SIG-M5 treated with dmso at 0.1 percent for 504 hours (cell line): ENCODE measurements at regions not wholly inside any gene's neighbourhood (a gene's known extent, or its start where the extent isn't known, plus 50 kb on each side); places are given as distances from the start of the nearest gene placed in this dataset.

ENCODE experiments used
- DNase-seq: peaks from one replicate; lab custom pipeline; 2025; ENCODE audit not compliant: unreplicated experiment; lab: John Stamatoyannopoulos, UW

GRCh38 chr1:29708381-29708780 lies 472.1 kb downstream of the PTPRU start:
- DNase-seq, result no peak

DNA sequence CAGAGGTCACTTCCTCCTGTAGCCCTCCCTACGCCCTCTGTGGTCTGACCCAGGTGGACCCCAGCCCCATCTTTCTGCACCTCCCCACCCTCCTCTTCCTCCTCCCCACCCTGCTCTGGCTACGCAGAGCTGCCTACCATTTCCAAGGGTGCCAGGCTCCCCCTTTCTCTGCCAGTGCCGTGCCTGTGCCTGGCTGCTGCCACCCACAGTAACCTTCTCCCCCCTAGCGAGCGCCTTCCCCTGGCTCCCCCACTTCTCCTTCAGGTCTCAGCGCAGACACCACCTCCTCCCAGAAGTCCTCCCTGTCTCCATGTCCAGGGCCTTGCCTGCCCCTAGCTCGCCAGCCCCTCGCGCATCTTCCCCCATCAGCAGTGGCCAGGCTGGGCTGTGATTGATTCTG lies 471.5 kb downstream of the PTPRU start:
- no peak for DNase-seq

DNA sequence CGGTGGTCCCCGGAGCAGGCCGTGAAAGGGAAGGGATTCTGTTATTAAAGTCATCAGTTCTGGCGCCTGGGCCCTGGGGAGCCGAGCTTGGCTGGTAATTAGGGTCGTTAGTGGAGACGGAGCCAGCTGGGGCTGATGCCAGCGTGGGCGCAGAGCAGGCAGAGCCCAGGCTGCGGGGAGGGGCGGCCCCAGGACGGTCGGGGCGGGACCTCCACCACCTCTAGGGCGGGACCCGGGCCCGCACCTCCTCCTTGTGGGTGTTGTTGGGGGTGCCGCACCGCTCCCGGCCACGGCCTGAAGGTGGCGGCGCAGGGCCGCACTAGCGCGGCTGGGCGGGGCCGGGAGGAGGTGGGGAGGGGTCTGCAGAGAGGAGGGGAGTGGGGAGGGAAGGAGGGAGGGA lies 470.6 kb downstream of the PTPRU start:
- DNase-seq, result no peak

DNA sequence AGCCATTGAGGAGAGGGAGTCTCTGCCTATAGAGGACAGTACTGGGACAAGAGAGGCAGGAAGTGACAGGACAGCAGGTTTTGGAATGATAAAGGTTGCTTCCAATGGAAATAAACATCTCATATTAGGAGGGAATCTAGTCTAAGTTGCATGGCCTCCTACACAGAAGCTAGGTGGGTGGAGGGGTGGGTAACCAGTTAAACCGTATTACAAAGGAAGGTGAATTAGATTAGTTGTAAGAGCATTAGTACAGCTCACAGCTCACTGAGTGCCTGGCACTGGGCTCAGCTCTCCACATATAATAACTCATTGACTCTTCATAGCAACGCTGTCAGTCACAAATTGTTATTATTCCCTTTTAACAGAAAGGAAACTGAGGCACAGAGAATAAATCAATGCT lies 468.1 kb downstream of the PTPRU start:
- no peak for DNase-seq

DNA sequence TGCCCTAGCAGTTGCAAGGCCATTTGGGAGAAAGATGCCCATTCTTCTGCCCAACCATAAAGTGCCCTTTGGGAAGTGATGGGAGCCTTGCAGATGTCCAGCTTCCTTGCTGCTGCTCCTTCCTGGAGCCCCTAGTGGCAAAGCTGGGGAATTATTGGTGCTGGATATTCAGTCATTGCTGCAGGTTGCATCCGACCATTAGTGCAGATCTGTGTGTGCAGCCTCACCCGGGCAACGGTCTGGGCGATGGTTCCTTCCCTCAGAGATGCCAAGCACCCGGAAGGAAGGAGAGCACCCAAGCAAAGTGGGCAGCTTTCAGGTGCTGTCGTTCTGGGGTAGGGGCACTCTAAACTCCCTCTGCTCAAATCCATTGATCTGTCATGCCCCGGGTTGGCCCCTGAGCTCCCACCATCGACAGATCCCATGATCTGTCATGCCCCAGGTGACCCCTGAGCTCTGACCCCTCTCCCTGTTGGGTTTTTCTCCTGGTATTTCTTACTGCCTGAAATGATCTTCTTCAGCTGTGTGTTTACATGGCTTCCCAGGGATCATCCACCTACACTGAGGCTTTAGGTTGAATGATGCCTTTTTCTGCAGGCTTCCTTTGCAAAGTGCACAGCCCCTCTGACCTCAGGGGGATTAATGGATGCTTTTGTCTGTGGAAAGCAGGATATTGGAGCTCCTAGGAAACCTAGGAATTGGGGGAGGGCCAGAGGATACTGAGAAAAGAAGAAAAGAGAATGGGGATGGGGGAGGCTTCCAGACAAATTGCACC lies 467.5 kb downstream of the PTPRU start:
- DNase-seq, result peak; percentile 7

GRCh38 chr1:29700491-29700890 lies 464.2 kb downstream of the PTPRU start:
- no peak for DNase-seq

- no peak for DNase-seq
Measured at GRCh38 chr1:29698626-29699025, 462.3 kb downstream of the PTPRU start.

DNA sequence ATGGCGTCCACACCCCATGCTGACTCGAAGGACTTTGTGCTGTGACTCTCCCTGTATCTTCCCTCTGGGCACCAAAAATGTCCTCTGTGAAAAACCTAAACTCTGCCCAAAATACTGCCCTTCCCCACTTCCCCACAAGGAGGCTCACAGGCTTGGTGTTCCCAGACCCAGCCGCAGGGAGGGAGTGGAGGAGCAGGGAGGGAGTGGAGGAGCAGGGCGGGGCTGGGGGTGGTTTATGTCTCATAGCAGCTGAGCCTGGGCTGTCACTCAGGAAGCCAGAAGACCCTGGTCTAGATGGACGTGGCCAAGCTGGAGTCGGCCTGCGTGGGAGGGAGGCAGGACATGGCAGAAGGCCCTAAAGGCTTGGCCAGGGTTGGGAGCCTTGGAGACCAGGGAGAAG lies 461.7 kb downstream of the PTPRU start:
- peak; percentile 11 for DNase-seq

GRCh38 chr1:29697391-29697780 lies 461.1 kb downstream of the PTPRU start:
- no peak for DNase-seq

DNA sequence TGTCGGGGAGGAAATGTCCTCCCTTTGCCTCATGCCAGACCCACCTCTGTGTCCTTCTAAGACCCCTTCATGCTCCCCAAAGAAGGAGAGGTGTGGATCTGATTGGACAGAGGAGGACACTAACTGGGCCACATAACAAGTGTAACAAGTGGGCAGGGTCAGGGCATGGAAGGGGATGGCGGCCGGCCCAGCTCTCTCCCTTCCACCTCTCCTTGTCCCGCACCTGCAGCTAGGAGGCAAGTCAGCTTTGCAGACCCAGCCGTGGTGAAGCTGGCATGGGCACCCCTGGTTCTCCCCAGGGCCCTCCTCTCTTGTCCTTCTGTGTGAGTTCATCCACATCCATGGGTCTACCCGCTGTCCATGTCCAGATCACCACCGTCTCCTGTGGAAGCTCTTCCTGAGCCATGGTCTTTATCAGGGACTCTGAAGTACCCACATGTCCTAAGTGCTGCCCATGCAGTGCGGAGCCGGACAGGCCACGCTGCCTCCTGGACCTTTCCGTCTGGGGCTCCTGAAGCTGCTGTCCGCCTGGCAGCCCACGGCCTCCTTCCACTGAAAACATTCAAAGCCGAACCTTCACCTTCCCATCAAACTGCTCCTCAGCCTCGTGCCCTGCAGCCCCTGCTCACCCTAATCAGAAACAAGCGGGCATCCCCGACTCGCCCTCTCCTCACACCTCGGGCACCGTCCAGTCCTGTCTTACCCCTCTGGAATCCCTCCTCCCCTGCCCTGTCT lies 460.5 kb downstream of the PTPRU start:
- no peak for DNase-seq

GRCh38 chr1:29695803-29696202 lies 459.5 kb downstream of the PTPRU start:
- no peak for DNase-seq

- DNase-seq, result no peak
Measured at GRCh38 chr1:29695036-29695435, 458.7 kb downstream of the PTPRU start.

- no peak for DNase-seq
Measured at GRCh38 chr1:29691499-29691898, 455.2 kb downstream of the PTPRU start.

DNA sequence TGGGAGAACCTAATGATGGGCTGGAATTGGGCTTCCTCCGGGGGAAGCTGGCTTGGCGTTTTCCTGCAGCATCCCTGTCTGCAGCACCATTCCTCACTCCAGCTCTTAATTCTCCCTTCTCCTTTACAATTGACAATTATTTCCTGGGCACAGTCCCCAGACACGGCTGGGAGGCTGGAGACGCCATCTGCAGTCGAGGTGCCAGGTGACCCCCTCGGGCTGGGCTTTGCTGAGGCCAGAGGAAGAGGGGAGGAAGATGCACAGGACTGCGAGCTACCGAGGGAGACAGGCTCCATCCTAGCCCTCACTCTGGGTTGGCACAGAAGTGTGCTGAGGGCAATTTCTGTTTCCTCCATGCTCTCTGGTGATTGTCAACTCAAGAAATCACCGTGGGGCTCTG lies 453.8 kb downstream of the PTPRU start:
- no peak for DNase-seq

- DNase-seq, result no peak
Measured at GRCh38 chr1:29689372-29690030, 453.2 kb downstream of the PTPRU start.

DNA sequence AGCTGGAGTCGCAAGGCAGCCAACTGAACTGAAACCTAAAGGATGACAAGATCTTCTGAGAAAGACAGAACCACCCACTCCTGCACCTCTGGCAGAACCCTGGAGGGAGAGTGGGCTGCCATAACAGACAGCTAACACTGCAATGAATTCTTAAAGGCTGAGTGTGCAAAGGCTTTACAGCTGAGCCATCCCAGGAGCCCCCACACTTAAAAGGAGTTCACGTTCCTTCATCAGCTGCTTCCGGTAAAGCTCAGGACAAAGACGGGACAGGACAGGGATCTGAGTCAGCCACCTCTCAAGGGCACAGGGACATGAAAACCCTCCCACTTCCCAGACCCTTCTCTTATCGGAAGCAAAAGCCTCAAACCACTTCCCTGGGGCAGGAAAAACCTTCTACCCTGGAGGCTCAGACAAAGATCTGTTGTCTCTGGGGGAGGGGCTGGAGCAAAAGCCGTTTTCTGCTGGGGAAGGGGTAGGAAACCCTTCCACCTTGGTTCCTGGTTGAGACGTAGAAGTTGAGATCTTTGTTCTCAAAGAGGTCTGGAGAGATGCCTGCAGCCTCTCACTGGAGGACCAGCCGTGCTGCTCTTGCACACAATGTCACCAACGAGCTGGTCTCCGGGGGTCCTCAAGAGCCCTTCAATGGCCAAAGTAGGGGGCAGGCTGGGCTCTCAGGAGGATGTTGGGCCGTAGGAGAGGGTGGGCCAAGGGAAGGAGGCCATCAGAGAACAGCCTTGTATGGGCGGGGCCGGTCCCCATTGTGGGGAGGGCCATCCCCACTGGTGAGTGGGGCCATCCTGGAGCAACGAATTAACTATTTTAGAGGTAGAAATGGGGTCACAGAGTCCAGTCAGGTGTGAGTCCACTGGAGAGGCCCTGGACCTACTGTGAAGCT lies 452.4 kb downstream of the PTPRU start:
- no peak for DNase-seq

DNA sequence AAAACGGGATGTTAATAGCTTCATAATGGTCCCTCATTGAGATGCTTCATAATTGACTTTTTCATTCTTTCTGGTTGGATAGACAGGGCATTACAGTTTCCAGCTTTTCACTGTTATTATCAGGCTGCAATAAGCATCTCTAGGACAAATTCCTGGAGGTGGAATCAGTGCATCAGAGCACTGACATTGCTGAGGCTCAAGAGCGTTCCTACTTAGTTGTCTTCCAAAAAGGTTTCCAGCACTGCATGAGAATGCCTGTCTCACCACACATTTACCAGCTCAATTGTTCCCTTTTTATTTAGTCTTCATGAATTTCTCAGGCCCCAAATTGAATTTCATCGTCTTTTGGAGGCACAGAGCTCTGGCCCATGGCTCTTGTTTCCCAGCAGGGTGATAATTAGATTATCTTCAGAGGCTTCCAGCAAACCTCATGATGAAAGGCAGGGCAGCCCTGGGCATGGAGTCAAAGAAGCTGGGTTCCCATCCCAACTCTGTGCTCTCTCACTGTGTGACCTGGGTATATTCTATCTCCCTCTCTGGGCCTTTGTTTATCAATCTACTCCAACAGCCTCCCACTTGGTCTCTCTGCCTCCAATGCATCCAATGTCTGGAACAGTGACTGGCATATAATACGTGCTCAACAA lies 451.4 kb downstream of the PTPRU start:
- no peak for DNase-seq

DNA sequence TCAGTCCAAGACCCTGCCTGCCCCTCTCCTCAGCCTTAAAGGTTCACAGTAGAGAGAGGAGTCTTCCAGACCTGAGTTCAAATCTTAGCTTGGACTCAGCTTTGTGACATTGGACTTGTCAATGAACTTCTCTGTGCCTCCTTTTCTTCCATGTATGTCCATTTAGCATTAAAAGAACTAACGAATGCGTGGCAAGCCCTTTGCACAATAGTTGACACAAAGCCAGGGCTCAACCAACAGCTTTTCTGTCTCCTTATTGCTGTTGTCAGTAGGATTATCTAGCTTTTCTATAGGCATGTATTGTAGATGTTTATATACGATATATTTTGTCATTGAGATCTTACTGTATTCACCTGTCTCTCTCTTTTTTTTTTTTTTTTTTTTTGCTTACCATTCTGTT lies 450.8 kb downstream of the PTPRU start:
- DNase-seq, result no peak

- DNase-seq, result no peak
Measured at GRCh38 chr1:29686012-29686930, 449.9 kb downstream of the PTPRU start.

- DNase-seq, result no peak
Measured at GRCh38 chr1:29685387-29685786, 449.1 kb downstream of the PTPRU start.
